Femur (tissue), 1 donor: ENCODE measurements at regions not wholly inside any gene's neighbourhood (a gene's known extent, or its start where the extent isn't known, plus 50 kb on each side); places are given as distances from the start of the nearest gene placed in this dataset.
"Not testable (repeated sequence)": the region's sequence is repeated elsewhere in the genome, so short reads cannot be mapped to it uniquely, and the experiment has no call there.

Experiments
- DNase-seq: peaks from one replicate; pipeline ENCODE4 v3.0.0-alpha.2; 2017

DNA sequence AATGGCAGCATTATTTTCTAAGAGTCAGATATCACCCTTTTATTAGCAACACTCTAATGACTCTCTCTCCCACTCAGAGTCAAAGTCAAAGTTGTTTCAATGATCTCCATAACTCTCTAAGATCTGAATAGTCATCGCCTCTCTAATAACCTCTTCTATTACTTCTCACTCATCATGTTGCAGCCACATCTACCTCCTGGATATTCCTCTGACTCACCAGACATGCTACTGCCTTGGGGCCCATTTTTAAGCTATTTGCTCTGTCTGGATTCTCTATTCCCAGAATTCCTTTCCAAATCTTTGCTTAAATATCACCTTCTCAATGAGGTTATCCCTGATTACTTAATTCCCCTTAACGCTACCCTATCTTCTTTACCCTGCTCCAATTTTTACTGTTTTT lies 391.8 kb upstream of the MAGEB16 start:
- no peak for DNase-seq

DNA sequence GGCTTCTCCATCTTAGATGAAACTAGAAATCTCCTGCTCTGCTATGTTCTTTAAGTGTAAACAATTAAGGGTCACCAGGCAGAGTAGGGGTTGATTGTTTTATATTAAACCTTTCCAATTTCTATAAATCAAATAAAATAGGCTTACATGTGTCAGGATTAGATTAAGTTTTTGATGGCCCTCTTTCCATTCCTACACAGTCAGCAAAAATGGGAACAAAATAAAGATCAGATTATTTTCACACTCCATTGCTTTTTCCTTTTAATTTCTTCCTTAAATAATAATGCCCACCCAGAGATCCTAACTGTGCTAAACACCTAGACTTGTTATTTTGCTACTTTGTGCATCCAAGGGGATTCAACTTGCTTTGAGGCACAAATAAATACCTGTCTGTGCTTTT lies 381.4 kb upstream of the MAGEB16 start:
- no peak for DNase-seq

- DNase-seq: no peak
Observed at GRCh38 chrX:35432056-35432455, 366.1 kb upstream of the MAGEB16 start.

- no peak for DNase-seq
Observed at GRCh38 chrX:35439034-35439660, 359.0 kb upstream of the MAGEB16 start.

DNA sequence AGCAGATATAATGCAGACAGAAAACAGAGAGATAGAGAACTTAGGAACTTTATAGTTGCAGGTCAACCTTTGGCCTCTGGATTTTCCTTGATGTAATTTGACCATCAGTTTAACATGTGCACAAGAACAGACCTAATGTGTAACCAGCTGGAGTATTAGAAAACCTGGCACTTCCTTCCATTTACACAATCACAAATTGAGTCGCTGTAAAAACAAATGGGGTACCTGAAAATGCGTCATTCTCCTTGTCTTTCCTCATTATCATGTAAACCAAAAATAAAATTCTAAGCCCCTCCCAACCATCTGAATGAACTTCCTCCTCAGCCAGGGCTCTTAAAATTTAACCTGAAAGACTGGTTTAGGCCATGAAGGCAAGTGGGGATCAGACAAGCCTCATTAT lies 358.4 kb upstream of the MAGEB16 start:
- DNase-seq: no peak

DNA sequence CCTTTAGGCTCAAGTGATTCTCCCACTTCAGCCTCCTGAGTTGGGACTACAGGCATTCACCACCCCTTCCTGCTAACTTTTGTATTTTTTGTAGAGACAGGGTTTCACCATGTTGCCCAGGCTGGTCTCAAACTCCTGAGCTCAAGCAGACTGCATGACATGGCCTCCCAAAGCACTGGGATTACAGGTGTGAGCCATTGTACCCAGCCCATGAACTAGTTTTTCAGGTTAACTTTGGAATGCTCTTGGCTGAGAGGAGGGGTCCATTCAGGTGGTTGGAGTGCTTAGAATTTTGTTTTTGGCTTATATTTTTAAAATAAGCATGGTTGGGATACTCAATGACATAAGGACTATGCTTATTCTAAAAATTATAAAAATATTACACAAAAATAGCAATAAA lies 355.7 kb upstream of the MAGEB16 start:
- no peak for DNase-seq

DNA sequence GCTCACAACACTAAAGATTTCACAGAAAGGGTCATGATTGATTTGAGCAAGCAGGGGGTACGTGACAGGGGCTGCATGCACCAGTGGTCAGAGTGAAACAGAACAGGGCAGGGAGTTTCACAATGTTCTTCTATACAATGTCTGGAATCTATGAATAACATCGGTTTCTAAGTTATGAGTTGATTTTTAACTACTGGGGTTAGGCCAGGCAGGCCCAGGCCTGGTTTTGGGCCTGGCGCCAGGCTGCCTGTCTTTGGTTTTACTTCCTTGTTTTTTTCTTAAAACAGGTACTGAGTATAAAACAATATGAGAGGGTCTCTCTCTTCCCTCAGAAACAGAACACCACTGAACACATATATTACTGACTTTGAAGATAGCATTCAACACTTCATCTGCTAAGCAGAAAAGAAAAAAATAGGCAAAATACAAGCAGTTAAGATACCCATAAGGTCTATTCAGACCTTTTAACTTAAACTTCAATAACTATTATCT lies 355.0 kb upstream of the MAGEB16 start:
- DNase-seq: not testable (repeated sequence)

GRCh38 chrX:35444671-35445355 lies 353.3 kb upstream of the MAGEB16 start:
- DNase-seq: no peak

- no peak for DNase-seq
Observed at GRCh38 chrX:35445912-35446311, 352.2 kb upstream of the MAGEB16 start.

DNA sequence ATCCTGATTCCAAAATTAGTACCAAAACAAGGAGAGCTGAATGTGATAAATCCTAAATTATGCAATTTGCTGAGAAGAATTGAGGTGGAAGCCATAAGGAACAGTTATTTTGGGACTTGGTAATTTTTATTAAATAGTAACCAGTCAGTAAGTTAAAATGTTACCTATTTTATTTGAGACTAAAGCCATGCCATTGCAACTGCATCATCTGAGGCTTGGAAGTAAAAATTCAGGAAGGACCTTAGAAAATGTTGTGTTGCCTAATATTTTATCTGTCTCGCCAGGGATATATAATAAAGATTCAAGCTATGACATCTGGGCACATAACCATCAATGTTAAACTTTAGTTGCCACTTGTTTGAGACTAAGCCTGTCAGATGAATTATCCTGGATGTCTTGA lies 341.3 kb upstream of the MAGEB16 start:
- DNase-seq: no peak

GRCh38 chrX:35458142-35458541 lies 340.0 kb upstream of the MAGEB16 start:
- DNase-seq: no peak

DNA sequence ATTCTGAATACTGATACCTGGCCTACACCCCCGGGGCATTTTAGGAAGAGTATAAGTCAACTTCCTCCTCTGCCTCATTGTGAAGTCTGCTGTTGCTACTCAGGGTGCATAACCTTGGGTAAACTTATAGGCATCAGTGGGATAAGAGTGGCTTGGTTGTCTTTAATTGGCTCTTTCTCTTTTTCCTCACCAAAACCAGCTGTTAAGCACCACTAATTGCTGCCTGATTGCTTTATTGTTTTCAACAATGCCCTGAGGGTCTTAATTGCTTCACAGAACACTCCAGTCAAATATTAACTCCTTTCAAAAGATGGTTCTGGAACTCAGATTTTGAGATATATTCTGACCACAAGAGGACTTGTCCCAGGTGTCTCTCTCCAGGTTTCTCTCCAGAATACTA lies 337.0 kb upstream of the MAGEB16 start:
- no peak for DNase-seq

DNA sequence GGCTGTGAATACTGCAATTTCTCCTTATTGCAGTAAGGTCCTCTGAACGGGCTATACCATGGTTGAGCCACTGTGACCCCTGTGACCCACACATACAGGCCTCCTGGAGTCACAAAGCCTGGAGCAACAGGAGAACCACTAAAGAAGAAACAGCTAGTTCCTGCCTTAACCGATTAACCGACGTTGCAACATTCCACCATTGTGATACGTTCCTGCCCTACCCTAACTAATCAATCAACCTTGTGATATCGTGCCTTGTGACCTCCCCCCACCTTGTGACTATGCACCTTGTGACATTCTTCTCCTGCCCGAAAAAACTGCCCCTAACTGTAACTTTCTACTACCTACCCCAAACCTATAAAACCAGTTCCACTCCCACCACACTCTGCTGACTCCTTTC lies 301.5 kb upstream of the MAGEB16 start:
- not testable (repeated sequence) for DNase-seq

DNA sequence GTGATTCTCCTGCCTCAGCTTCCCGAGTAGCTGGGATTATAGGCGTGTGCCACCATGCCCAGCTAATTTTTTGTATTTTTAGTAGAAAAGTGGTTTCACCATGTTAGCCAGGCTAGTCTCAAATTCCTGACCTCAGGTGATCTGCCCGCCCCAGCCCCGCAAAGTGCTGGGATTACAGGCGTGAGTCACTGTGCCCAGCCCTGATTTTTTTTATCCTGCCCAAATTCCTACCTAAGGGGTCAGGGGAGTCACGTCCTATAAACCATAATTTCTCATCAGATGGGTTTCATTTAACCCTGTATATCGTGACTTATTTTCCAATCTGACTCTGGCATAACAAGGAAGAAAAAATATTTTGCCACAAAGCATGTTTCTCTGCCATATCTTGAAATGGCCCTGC lies 300.7 kb upstream of the MAGEB16 start:
- not testable (repeated sequence) for DNase-seq

DNA sequence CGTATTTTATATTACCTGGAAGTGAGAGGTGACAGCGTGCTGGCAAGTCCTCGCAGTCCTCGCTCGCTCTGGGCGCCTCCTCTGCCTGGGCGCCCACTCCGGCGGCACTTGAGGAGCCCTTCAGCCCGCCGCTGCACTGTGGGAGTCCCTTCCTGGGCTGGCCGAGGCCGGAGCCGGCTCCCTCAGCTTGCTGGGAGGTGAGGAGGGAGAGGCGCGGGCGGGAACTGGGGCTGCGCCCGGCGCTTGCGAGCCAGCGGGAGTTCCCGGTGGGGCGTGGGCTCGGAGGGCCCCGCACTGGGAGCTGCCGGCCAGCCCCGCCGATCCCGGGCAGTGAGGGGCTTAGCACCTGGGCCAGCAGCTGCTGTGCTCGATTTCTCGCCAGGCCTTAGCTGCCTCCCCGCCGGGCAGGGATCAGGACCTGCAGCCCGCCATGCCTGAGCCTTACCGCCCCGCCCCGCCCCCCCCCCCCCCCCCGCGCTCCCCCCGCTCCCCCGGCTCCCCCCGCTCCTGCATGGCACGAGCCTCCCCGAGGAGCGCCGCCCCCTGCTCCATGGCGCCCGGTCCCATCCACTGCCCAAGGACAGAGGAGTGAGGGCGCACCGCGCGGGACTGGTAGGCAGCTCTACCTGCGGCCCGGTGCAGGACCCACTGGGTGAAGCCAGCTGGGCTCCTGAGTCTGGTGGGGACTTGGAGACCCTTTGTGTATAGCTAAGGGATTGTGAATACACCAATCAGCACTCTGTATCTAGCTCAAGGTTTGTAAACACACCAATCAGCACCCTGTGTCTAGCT lies 298.9 kb upstream of the MAGEB16 start:
- DNase-seq: no peak

GRCh38 chrX:35507701-35508100 lies 290.4 kb upstream of the MAGEB16 start:
- no peak for DNase-seq

DNA sequence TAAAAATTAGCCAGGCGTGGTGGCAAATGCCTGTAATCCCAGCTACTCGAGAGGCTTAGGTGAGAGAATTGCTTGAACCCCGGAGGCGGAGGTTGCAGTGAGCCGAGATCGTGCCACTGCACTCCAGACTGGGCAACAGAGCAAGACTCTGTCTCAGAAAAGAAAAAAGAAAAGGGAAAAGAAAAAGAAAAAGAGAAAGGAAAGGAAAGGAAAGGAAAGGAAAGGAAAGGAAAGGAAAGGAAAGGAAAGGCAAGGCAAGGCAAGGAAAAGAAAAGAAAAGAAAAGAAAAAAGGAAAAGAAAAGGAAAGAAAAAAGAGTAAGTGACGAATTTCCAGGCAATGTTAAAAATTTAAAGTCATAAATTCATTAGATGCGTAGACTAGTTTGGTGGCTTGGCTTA lies 250.1 kb upstream of the MAGEB16 start:
- not testable (repeated sequence) for DNase-seq

DNA sequence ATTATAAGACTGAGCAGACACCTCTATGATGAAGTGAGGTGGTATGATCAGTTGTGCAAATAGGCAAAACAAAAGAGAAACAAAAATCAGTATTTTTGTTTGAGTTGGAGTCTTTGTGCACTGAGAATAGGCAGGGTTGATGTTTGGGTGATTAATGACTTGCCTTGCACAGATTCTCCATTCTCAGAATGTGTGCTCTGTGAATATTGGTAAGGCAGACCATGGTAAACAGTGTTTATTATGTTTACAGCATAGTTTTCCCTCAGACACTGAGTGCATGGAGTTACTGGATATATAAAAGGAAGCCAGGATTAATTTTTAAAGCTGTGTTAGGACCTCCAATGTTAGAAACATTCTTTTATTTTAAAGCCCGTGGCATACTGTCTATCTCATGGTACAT lies 240.2 kb upstream of the MAGEB16 start:
- no peak for DNase-seq

DNA sequence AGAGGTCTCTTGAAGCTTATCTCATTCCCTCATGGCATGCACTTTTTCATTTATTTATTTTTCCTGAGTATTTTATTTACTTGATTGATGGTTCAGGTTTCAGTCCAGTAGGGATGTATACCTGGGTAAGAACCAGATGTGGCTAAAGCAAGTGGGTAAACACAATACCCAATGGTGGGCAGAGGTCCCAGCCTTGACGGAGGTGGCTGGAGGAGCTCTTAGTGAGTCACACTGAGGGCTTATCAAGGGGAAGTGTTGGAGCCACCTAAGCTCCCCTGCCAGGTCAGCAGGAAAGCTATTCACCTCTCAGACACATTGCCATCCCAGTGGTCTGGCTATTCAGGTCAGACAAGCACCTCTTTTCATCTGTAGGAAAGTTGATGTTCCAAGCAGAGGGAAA lies 236.2 kb upstream of the MAGEB16 start:
- DNase-seq: no peak

- no peak for DNase-seq
Observed at GRCh38 chrX:35562395-35562794, 235.7 kb upstream of the MAGEB16 start.

DNA sequence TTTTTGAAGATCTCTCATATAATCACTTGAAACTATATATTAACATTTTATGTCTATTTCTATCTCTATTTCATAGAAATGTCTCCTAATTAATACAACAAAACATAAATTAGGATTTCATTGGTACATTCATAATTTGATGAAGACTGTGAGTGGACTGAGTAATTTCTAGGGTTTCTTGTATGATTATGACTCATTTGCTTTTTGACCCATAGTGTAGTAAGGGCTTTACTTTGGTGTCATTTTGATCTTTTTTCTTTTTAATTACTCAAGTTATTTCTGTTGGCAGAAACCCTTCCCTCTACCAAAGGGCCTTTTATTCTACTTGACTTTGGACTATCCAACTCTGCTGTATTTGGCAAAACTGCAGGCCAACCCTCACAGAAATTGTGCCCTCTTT lies 207.9 kb upstream of the MAGEB16 start:
- no peak for DNase-seq

- DNase-seq: not testable (repeated sequence)
Observed at GRCh38 chrX:35611562-35611961, 186.6 kb upstream of the MAGEB16 start.

DNA sequence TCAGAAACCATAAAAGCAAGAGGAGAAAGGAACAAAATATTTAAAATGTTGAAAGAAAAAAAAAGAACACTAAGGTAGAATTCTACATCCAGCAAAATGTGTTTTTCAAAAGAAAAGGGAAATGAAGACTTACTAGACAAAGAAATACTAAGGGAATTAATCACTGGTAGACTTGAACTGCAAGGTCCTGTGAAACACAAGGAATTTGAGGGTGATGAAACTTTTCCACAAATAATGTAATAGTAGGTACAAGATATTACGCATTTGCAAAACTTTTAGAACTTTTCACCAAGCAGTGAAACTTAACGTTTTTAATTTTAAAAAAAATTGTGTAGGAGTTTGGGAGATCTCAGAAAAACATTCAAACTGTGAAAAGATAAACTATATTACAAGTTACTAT lies 180.3 kb upstream of the MAGEB16 start:
- DNase-seq: no peak

DNA sequence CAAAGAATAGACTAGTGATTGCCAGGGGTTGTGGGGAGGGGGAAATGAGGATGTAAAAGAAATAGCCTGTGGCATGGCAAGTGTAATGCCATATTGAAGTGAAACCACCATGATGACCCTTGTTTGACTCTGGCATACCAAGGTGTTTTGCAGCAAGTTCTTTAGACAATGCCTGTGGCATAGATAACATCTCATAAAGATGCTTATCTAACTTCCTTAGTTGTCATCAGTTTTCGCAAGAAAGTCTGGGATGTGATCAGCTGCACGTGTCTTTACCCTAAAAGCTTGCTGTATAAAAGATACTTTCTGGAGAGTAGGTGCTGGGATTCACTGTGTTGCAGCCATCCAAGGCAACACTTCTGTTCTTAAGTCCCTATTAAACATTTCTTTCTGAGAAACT lies 176.1 kb upstream of the MAGEB16 start:
- DNase-seq: no peak
